CD4-positive, alpha-beta T cell (primary cell): ENCODE measurements at regions not wholly inside any gene's neighbourhood (a gene's known extent, or its start where the extent isn't known, plus 50 kb on each side); places are given as distances from the start of the nearest gene placed in this dataset.
"Not testable (repeated sequence)": the region's sequence is repeated elsewhere in the genome, so short reads cannot be mapped to it uniquely, and the experiment has no call there.

ENCODE experiments used
- ATAC-seq: fragments of 200-7000 bp; cut with Tn5 transposase; one replicate; pipeline ENCODE4 v1.10.0; 2022; ENCODE audit warnings: mild to moderate bottlenecking; ENCODE audit not compliant: poor library complexity
- CTCF ChIA-PET: fragments of 350-600 bp; sonication (Branson Sonifier 250); formaldehyde crosslinking; loops from one replicate; lab custom pipeline; 2021; ENCODE audit warnings: antibody characterized with exemption, inconsistent platforms; lab: Charles Lee
- POLR2A ChIA-PET: fragments of 350-600 bp; sonication (Branson Sonifier 250); formaldehyde crosslinking; loops from one replicate; lab custom pipeline; 2021; ENCODE audit warnings: antibody characterized with exemption, inconsistent platforms; lab: Charles Lee
- DNase-seq, 14 experiments: peaks; one replicate each; pipeline ENCODE4 v3.0.0-alpha.2; 2013 to 2020; ENCODE audit warnings: mixed read lengths in 2 of 14
- H3K27ac ChIP-seq, 2 donors: one replicate each; pipeline versions ENCODE4 v1.5.1 to v1.7.0; 2013; ENCODE audit warnings: low read length in 2 of 2, low read depth in 1 of 2, mild to moderate bottlenecking in 1 of 2
- H3K27me3 ChIP-seq, 2 experiments: 1 replicate in 1 of 2; 2 replicates in 1 of 2; pipeline versions ENCODE4 v1.6.1 to v1.7.0; 2013; ENCODE audit warnings: low read length in 2 of 2, control low read depth in 1 of 2, mild to moderate bottlenecking in 1 of 2, moderate library complexity in 1 of 2; ENCODE audit not compliant: insufficient read depth in 2 of 2, control insufficient read depth in 1 of 2
- H3K36me3 ChIP-seq: one replicate; pipeline ENCODE4 v1.6.1; 2013; ENCODE audit warnings: low read length, control low read depth; ENCODE audit not compliant: insufficient read depth
- H3K4me1 ChIP-seq: one replicate; pipeline ENCODE4 v1.6.1; 2013; ENCODE audit warnings: low read length, control low read depth; ENCODE audit not compliant: insufficient read depth
- H3K4me3 ChIP-seq: one replicate; pipeline ENCODE4 v1.5.1; 2013; ENCODE audit warnings: mild to moderate bottlenecking, low read length, moderate library complexity
- H3K9me3 ChIP-seq, 2 experiments: 1 replicate in 1 of 2; 2 replicates in 1 of 2; pipeline versions ENCODE4 v1.6.1 to v1.7.0; 2013; ENCODE audit warnings: low read length in 2 of 2, mild to moderate bottlenecking in 2 of 2, control low read depth in 1 of 2, moderate library complexity in 1 of 2; ENCODE audit not compliant: control insufficient read depth in 1 of 2, insufficient read depth in 1 of 2
- H3K27ac Mint-ChIP-seq: one replicate; pipeline ENCODE4 v1.8.0; 2020; ENCODE audit warnings: mixed read lengths
- H3K27me3 Mint-ChIP-seq: one replicate; pipeline ENCODE4 v1.8.0; 2021; ENCODE audit warnings: mixed read lengths
- H3K36me3 Mint-ChIP-seq: one replicate; pipeline ENCODE4 v1.8.0; 2021; ENCODE audit warnings: low read depth, mixed read lengths
- H3K4me1 Mint-ChIP-seq: one replicate; pipeline ENCODE4 v1.8.0; 2021; ENCODE audit warnings: low read depth, mixed read lengths
- H3K4me3 Mint-ChIP-seq: one replicate; pipeline ENCODE4 v1.8.0; 2020; ENCODE audit warnings: mild to moderate bottlenecking, mixed read lengths
- H3K9me3 Mint-ChIP-seq: one replicate; pipeline ENCODE4 v1.8.0; 2020; ENCODE audit warnings: mixed read lengths
- intact Hi-C, 2 experiments: fragments of 100-400 bp; cut with DNase I in 1 of 2; cut with micrococcal nuclease in 1 of 2; formaldehyde crosslinking; loops; one replicate each; pipeline versions ENCODE4 v1.15.1 to v1.9.0; 2023 to 2025; cut with DNase I, micrococcal nuclease
- TF ChIP-seq, protein P1 (sequence below): fragments of 200-600 bp; IDR thresholded peaks from one replicate; pipeline ENCODE4 v1.8.0; 2022; ENCODE audit warnings: antibody characterized with exemption, mild to moderate bottlenecking

DNA sequence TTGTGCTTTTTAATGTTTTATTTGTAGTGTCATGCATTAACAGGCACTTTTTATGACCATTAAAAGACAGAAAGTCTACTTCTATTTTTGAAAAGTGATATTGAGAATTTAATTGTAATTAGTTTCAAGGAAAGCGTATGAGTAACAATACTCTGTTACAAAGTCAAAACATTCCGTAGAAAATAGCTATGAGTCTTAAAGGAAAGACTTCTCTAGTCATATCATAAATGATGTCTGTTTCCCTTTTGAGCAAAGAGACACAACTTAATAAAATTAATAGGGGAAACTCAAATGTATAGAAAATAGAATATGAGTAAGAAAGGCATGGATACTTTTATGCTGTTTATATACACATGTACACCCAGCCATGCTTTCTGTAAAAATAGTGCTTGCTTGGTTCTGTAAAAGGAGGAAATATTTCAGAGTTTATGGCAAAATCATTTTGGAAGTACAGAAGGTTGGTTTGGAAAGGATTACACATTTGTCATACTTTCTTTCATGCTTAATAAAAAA, 107.8 kb upstream of the AHI1 start:
- Histone ChIP-seq H3K9me3 (no peaks in the 10 kb centered on the region), H3K27me3 (no peaks in the 10 kb centered on the region), H3K27ac (no peak overlapping the region), H3K4me1 (no peaks in the 10 kb centered on the region), H3K4me3 (no peak overlapping the region), H3K36me3 (no peaks in the 10 kb centered on the region)
- Mint-ChIP-seq H3K9me3 (no peaks in the 10 kb centered on the region), H3K4me3 (no peak overlapping the region), H3K27ac (no peak overlapping the region), H3K36me3 (no peaks in the 10 kb centered on the region), H3K27me3 (no peaks in the 10 kb centered on the region), H3K4me1 (no peaks in the 10 kb centered on the region)
- no peak for DNase-seq
- TF ChIP-seq, protein P1, sequence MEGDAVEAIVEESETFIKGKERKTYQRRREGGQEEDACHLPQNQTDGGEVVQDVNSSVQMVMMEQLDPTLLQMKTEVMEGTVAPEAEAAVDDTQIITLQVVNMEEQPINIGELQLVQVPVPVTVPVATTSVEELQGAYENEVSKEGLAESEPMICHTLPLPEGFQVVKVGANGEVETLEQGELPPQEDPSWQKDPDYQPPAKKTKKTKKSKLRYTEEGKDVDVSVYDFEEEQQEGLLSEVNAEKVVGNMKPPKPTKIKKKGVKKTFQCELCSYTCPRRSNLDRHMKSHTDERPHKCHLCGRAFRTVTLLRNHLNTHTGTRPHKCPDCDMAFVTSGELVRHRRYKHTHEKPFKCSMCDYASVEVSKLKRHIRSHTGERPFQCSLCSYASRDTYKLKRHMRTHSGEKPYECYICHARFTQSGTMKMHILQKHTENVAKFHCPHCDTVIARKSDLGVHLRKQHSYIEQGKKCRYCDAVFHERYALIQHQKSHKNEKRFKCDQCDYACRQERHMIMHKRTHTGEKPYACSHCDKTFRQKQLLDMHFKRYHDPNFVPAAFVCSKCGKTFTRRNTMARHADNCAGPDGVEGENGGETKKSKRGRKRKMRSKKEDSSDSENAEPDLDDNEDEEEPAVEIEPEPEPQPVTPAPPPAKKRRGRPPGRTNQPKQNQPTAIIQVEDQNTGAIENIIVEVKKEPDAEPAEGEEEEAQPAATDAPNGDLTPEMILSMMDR = no peak
- ChIA-PET POLR2A (no interaction called here), CTCF (no interaction called here)
- intact Hi-C loops = no loop called here
- no peak for ATAC-seq

DNA sequence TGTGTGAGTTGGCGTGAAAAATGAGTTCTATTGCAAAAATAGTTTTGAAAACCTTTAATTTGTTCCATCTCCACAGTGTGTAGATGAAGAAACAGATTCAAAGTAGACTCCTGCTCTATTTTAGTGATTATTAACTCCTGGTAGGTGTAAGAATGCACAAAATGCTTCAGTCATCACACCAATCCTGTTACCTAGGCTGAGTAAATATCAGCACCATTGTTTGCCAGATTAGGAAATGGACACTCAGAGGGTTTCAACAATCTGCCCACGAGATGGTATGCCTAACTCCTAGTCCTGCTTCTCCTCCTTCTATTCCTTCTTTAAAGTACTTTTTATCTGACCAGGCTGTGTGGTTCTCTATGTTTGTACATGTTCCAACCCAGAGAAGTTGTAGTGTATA, 108.9 kb upstream of the AHI1 start:
- Mint-ChIP-seq H3K27ac (no peak overlapping the region), H3K4me1 (no peaks in the 10 kb centered on the region), H3K27me3 (no peaks in the 10 kb centered on the region), H3K36me3 (no peaks in the 10 kb centered on the region), H3K4me3 (no peak overlapping the region), H3K9me3 (no peaks in the 10 kb centered on the region)
- TF ChIP-seq, protein P1 = no peak
- ChIA-PET POLR2A (no interaction called here), CTCF (no interaction called here)
- no peak for DNase-seq
- intact Hi-C loops = no loop called here
- H3K4me1 ChIP-seq = no peaks in the 10 kb centered on the region
- no peak overlapping the region for H3K27ac ChIP-seq
- no peak overlapping the region for H3K4me3 ChIP-seq
- no peaks in the 10 kb centered on the region for H3K9me3 ChIP-seq
- ATAC-seq = no peak
- no peaks in the 10 kb centered on the region for H3K36me3 ChIP-seq
- H3K27me3 ChIP-seq = no peaks in the 10 kb centered on the region

DNA sequence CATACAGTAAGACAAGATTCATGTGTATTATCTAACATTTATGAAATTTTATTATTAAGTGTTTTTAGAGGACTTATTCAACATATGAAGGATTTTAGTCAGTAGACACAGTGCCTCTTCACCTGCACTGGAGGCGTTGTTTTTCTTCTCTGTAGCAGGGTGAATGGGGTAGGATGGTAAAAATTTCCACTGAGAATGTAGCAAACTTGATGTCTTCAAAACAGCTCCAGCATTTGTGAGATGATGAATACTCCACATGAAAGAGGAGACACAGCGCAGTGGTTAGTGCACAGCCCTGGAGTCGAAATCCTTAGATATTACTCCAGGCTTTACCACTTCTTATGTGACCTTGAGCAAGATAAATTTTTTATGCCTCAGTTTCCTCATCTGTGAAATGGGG, 110.5 kb upstream of the AHI1 start:
- no peak for ATAC-seq

DNA sequence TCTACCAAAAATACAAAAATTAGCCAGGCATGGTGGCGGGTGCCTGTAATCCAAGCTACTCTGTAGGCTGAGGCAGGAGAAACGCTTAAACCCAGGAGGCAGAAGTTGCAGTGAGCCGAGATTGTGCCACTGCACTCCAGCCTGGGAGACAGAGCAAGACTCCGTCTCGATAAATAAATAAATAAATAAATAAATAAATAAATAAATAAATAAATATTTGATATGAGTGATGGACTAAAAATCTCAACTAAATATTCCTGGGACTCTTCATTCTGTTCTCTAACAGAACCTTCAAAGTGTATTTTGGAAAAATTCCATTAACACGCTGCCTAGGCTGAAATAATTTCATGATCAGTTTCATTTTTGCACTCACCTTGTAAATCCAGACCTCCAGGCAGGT, 112.7 kb upstream of the AHI1 start:
- H3K27ac ChIP-seq, CTCF ChIA-PET, H3K4me3 ChIP-seq, H3K9me3 ChIP-seq, H3K4me1 ChIP-seq, H3K36me3 Mint-ChIP-seq, ATAC-seq, H3K4me1 Mint-ChIP-seq, POLR2A ChIA-PET, H3K9me3 Mint-ChIP-seq, DNase-seq, intact Hi-C loops, H3K27me3 ChIP-seq, H3K36me3 ChIP-seq, H3K27ac Mint-ChIP-seq, H3K27me3 Mint-ChIP-seq, H3K4me3 Mint-ChIP-seq: not testable (repeated sequence)

More for the DNA sequence above, 110.5 kb upstream of the AHI1 start:
- ChIA-PET POLR2A (no interaction called here), CTCF (no interaction called here)
- Histone ChIP-seq H3K4me1 (no peaks in the 10 kb centered on the region), H3K9me3 (no peaks in the 10 kb centered on the region), H3K27ac (no peak overlapping the region), H3K4me3 (no peak overlapping the region), H3K27me3 (no peaks in the 10 kb centered on the region), H3K36me3 (no peaks in the 10 kb centered on the region)
- Mint-ChIP-seq H3K27me3 (no peaks in the 10 kb centered on the region), H3K9me3 (no peaks in the 10 kb centered on the region), H3K4me3 (no peak overlapping the region), H3K4me1 (no peaks in the 10 kb centered on the region), H3K36me3 (no peaks in the 10 kb centered on the region), H3K27ac (no peak overlapping the region)
- no peak for DNase-seq
- TF ChIP-seq, protein P1 = no peak
- intact Hi-C loops = no loop called here
